Middle frontal gyrus (tissue), 1 donor: ENCODE measurements at regions not wholly inside any gene's neighbourhood (a gene's known extent, or its start where the extent isn't known, plus 50 kb on each side); places are given as distances from the start of the nearest gene placed in this dataset.
"Not testable (repeated sequence)": the region's sequence is repeated elsewhere in the genome, so short reads cannot be mapped to it uniquely, and the experiment has no call there.

Source experiments
- DNase-seq: peaks from one replicate; pipeline ENCODE4 v3.0.0-alpha.2; 2015; ENCODE audit warnings: low spot score; ENCODE audit errors: extremely low spot score

- DNase-seq = not testable (repeated sequence)
Observed at GRCh38 chr9:109665736-109666135, 114.3 kb upstream of the PALM2AKAP2 start.

GRCh38 chr9:109681301-109681700 is 98.7 kb upstream of the PALM2AKAP2 start:
- no peak for DNase-seq

DNA sequence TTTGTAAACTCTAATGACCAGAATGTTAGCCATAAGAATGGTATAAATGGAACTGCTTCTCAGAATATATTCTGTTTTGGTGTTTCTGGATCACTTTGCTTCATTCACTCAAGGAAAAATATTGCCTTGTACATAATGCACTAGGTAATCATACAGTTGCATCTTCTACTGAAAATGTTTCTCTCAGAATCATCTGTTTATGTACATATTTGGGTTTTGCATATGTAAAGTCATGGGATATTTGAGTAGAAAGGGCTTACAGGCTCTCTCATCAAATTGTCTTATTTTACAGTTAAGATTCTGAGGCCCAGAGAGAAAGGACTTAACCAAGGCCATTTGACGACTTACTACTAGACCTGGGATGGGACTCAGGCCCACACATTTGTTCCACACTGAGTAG is 97.8 kb upstream of the PALM2AKAP2 start:
- no peak for DNase-seq

- DNase-seq = no peak
Observed at GRCh38 chr9:109683521-109683920, 96.5 kb upstream of the PALM2AKAP2 start.

- DNase-seq = no peak
Observed at GRCh38 chr9:109689701-109690100, 90.3 kb upstream of the PALM2AKAP2 start.

DNA sequence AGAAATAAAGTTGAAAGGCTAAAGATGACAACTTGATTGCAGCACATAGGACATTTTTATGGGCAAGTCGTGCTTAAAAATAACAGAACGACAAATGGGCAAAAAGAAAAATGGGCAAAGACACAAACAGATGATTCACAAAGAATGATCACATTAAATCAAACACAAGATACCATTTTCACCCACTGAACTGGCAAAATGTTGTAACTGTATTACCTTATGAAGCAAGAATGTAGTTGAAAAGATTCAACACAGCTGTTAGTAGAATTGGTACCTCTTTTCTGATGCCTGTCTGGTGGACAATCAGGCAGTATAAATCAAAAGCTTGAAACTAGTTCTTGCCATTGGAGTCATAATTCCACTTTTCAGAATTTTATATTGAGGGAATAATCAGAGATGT is 81.0 kb upstream of the PALM2AKAP2 start:
- DNase-seq = no peak

- no peak for DNase-seq
Observed at GRCh38 chr9:109704546-109704945, 75.5 kb upstream of the PALM2AKAP2 start.

- no peak for DNase-seq
Observed at GRCh38 chr9:109705515-109705914, 74.5 kb upstream of the PALM2AKAP2 start.

GRCh38 chr9:109707355-109707754 is 72.6 kb upstream of the PALM2AKAP2 start:
- DNase-seq = no peak

DNA sequence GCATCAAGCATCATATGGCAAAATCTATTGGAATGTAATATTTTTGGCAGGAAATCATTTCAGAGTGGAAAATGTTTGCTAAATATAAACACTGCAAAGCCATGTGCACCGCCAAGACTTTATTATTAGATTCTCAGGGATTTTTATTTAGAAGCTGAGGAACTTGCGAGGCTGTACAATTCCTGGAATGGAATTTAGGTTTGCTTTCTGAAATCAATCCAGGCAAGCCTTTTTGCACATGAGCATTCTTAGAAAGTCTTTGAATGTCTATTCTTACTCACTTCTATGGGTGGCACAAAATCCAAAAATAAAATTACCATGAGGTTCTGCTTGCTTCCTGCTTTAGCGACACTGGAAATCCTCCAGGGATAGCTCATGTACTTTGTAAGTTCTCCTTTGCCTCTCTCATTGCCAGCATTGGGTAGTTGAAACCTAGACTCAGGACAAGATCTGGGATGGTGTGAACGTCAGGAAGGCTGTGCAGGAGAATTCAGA is 71.5 kb upstream of the PALM2AKAP2 start:
- DNase-seq = peak; percentile 46

- no peak for DNase-seq
Observed at GRCh38 chr9:109709866-109710265, 70.1 kb upstream of the PALM2AKAP2 start.

- no peak for DNase-seq
Observed at GRCh38 chr9:109710830-109711229, 69.2 kb upstream of the PALM2AKAP2 start.

DNA sequence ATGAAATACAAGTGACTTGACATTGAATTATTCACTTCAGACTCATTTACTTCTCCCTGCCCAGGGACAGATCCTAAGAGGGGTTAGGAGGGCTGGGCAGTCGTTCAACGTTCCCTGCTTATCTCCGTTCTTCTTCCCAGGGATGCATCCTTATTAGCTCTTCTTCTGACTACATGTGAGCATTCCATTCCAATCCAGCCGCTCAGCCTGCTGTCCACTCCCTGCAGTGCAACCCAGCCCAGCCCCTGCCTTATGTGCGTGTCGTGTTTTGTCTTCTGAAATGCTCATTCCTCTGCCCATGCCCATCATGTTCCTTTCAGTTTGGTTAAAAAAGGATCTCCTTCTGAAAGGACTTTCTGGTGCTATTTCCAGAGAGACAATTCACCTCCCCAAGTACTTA is 64.7 kb upstream of the PALM2AKAP2 start:
- no peak for DNase-seq

GRCh38 chr9:109716631-109717030 is 63.4 kb upstream of the PALM2AKAP2 start:
- DNase-seq = no peak

DNA sequence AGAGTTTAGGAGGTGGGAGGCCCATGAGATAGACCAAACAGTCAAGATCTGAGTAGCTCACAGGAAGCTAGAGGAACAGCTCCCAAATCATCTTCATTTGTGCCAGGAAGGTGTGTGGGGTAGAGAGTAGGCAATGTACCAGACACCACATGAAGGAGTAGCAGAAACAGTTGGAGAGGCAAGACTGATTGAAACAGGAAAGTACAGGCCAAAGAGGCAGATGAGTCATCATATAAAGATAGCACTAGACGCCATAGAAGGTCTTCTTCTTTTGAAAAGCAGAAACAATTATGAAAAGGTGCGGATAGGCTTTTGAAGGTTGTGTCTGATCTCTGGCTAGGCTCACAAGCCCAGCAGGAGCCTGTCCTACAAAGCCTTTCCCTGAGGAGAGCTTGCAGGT is 62.7 kb upstream of the PALM2AKAP2 start:
- DNase-seq = no peak

DNA sequence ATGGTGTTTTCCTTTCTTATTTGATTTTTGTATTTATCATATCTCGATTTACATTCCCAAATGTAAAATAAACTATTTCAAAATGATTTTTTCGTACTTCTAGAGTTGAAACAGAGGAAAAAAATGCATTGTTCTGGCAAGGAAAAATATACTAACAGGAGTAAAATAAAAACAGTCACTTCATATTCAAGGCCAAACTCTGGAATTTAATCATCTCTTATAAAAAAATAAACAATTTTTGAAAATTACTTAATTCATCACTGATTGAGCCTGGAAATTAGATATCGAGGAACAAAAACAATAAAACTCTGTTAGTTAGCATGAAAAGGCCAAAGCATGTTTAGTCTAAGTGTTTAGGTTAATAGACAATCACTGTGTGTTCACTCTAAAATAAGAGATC is 61.1 kb upstream of the PALM2AKAP2 start:
- DNase-seq = no peak

GRCh38 chr9:109721001-109721400 is 59.0 kb upstream of the PALM2AKAP2 start:
- DNase-seq = no peak

- DNase-seq = no peak
Observed at GRCh38 chr9:109722007-109722406, 58.0 kb upstream of the PALM2AKAP2 start.

DNA sequence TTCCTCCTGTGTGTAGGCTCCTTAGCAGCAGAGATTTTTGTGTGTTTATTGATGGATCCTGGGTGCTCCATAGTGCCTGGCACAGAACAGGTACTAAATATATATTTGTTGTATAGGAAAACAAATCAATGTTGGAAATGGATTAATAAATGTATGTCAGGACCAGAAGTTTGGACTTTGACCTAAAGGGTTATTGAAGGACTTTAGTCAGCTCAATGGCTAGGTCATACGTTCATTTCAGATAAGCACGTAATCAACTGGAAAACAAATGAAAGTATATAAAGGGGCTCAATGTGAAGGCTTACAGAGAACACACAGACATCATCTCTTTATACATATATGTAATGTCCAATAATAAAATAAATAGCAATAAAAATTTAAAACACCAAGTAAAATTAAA is 56.2 kb upstream of the PALM2AKAP2 start:
- no peak for DNase-seq

GRCh38 chr9:109725460-109725859 is 54.5 kb upstream of the PALM2AKAP2 start:
- no peak for DNase-seq

GRCh38 chr9:109726119-109726518 is 53.9 kb upstream of the PALM2AKAP2 start:
- no peak for DNase-seq

GRCh38 chr9:109728686-109729300 is 51.2 kb upstream of the PALM2AKAP2 start:
- DNase-seq = no peak

DNA sequence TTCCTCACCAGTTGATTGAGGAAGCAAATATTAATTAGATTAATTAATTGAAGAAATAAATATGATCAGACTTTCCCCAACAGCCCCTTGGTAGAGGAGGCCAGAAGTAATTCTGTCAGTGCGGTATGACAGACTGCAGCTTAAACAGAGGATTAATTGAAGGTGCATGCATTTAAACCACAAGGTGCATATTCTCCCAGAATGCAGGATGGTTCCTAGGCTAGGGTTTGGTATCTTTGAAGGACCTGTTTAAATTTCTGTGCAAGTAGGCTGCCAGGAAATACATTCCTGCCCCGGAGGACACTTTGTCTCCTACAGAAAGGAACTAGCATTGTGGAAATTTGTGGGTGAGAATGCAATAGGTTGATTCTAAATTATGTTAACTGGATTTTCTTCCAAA is 50.5 kb upstream of the PALM2AKAP2 start:
- no peak for DNase-seq
